Aorta (tissue), 5 donors: ENCODE measurements at regions not wholly inside any gene's neighbourhood (a gene's known extent, or its start where the extent isn't known, plus 50 kb on each side); places are given as distances from the start of the nearest gene placed in this dataset.

Source experiments
- ATAC-seq: fragments of 200-7000 bp; cut with Tn5 transposase; one replicate; pipeline ENCODE4 v1.9.1; 2022; ENCODE audit warnings: moderate library complexity; ENCODE audit not compliant: low FRiP score
- DNase-seq, 2 donors: peaks; one replicate each; pipeline ENCODE4 v3.0.0-alpha.2; 2020
- H3K27ac ChIP-seq, 2 donors: one replicate each; pipeline ENCODE4 v1.5.1; 2013; ENCODE audit warnings: low read length in 2 of 2, mild to moderate bottlenecking in 2 of 2, moderate library complexity in 2 of 2, control low read depth in 1 of 2, inconsistent platforms in 1 of 2, low read depth in 1 of 2
- H3K27me3 ChIP-seq, 2 donors: one replicate each; pipeline ENCODE4 v1.6.1; 2013; ENCODE audit warnings: control low read depth in 1 of 2, low read length in 1 of 2, mild to moderate bottlenecking in 1 of 2, moderate library complexity in 1 of 2; ENCODE audit not compliant: insufficient read depth in 2 of 2, control insufficient read depth in 1 of 2
- H3K36me3 ChIP-seq, 2 donors: one replicate each; pipeline ENCODE4 v1.6.1; 2013; ENCODE audit warnings: control low read depth in 1 of 2, low read length in 1 of 2, mild to moderate bottlenecking in 1 of 2; ENCODE audit not compliant: insufficient read depth in 2 of 2, control insufficient read depth in 1 of 2
- H3K4me1 ChIP-seq, 2 donors: one replicate each; pipeline ENCODE4 v1.6.1; 2013; ENCODE audit warnings: low read length in 2 of 2, control low read depth in 1 of 2, mild to moderate bottlenecking in 1 of 2, moderate library complexity in 1 of 2; ENCODE audit not compliant: insufficient read depth in 2 of 2, control insufficient read depth in 1 of 2
- H3K4me3 ChIP-seq, 2 donors: one replicate each; pipeline ENCODE4 v1.5.1; 2013; ENCODE audit warnings: low read length in 2 of 2, control low read depth in 1 of 2, mild to moderate bottlenecking in 1 of 2
- H3K9me3 ChIP-seq: one replicate; pipeline ENCODE4 v1.6.1; 2013; ENCODE audit warnings: mild to moderate bottlenecking, low read length; ENCODE audit not compliant: control insufficient read depth
- WGBS, 2 donors: extraction: QIAGEN DNeasy Blood & Tissue Kit; methylation state at CpG; one replicate each; pipeline ENCODE4 v1.1.7; 2013; 5-methylcytosine and 5-hydroxymethylcytosine counted together
- intact Hi-C, 2 donors: fragments of 100-400 bp; cut with DNase I; formaldehyde crosslinking; loops; one replicate each; pipeline versions ENCODE4 v1.14.2 to v1.15.0; 2022
- donor health status: healthy with polysubstance abuse.
- donor health status: Bipolar disorder and iron deficiency.
- donor health status: DM: no; HTN: no; CAD: no.
- donor health status: DM: no; HTN: no; CAD: no.
- donor health status: DM: yes; HTN: yes; CAD: no.

DNA sequence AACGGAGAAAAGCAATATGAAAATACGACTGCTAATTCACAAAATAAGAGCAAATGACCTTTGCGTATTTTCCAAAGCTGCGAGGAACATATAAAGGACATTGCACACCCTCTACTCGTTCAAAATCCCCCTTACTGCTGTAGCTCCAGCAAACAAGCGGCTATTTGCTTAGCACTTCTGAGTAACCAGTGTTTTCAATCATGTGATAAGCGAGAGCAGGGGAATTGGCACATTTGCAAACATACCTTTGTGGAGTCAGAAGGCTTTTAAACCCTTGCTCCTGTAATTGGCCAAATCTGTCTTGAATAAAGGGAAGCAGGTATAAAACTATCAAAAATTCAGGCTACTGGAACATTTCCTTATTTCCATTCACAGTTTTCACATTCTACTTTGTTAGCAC lies 610.2 kb downstream of the UBE2NL start:
- Histone ChIP-seq H3K27ac (no peak overlapping the region), H3K4me3 (no peak overlapping the region), H3K9me3 (no peaks in the 10 kb centered on the region), H3K4me1 (no peaks in the 10 kb centered on the region), H3K36me3 (no peaks in the 10 kb centered on the region), H3K27me3 (no peaks in the 10 kb centered on the region)
- WGBS, 2 donors: 70 to 81% methylated on average over 7 of the region's 7 CpGs
- ATAC-seq (no peak), DNase-seq (no peak)
- intact Hi-C loops: no loop called here

- Histone ChIP-seq H3K36me3 (no peaks in the 10 kb centered on the region), H3K27ac (no peak overlapping the region), H3K9me3 (no peaks in the 10 kb centered on the region), H3K4me1 (no peaks in the 10 kb centered on the region), H3K4me3 (no peak overlapping the region), H3K27me3 (no peaks in the 10 kb centered on the region)
- DNase-seq: no peak
- ATAC-seq: no peak
- intact Hi-C loops: no loop called here
- 67 to 87% methylated on average over 3 of the region's 3 CpGs for whole genome bisulfite sequencing, 2 donors
Measured at GRCh38 chrX:144531877-144532276, 648.0 kb downstream of the UBE2NL start.

DNA sequence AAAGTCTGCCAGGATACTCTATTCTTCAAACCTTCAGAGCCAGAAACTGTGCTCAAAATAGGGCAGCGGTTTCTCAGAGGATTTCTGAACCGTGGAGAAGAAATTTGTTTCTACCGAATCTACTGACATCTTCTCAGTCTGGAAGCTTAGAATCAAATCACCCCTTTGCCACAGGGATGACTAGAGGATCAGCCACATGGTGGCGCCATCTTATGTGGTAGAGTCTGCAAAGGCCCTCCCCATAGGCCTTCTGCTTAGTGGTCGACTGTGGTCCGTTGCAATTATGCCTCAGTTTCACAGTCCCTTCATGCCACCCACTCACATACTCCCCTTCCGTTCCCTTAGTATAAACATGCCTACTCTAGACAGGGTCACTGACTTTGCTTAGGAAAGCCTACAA lies 680.7 kb upstream of the SPANXN1 start:
- intact Hi-C loops: no loop called here
- WGBS, 2 donors: 42 to 53% methylated on average over 7 of the region's 7 CpGs
- Histone ChIP-seq H3K36me3 (no peaks in the 10 kb centered on the region), H3K4me3 (no peak overlapping the region), H3K4me1 (no peaks in the 10 kb centered on the region), H3K27me3 (no peaks in the 10 kb centered on the region), H3K27ac (no peak overlapping the region), H3K9me3 (no peaks in the 10 kb centered on the region)
- no peak for DNase-seq
- ATAC-seq: peak; percentile 29

- DNase-seq: no peak
- no peaks in the 10 kb centered on the region for H3K36me3 ChIP-seq
- WGBS, 2 donors: 23 to 47% methylated on average over 1 of the region's 1 CpG
- no peak overlapping the region for H3K4me3 ChIP-seq
- no peak overlapping the region for H3K27ac ChIP-seq
- ATAC-seq: no peak
- no peaks in the 10 kb centered on the region for H3K9me3 ChIP-seq
- intact Hi-C loops: no loop called here
- H3K4me1 ChIP-seq: no peaks in the 10 kb centered on the region
- H3K27me3 ChIP-seq: no peaks in the 10 kb centered on the region
Measured at GRCh38 chrX:144586756-144587155, 660.5 kb upstream of the SPANXN1 start.

DNA sequence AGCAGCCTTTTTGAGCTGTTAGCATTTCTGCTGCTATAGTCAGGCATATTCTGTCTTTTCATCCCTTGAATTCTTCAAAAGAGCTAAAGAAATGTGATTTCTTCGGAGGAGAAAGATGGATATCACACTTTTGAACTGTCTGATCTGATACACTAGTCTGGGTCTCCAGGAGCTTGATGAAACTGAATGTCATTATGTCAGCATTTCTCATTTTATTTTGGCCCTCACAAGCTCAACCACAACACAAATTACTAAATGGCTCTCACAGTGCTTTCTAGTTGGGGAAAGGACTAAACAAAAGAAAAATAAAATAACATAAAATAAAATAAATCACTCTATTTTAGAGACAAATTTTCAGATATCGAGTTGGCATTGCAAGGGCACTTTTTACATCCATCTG lies 655.3 kb upstream of the SPANXN1 start:
- WGBS, 2 donors: 12 to 16% methylated on average over 2 of the region's 2 CpGs

GRCh38 chrX:144601010-144601409 lies 646.3 kb upstream of the SPANXN1 start:
- no peak for ATAC-seq
- H3K9me3 ChIP-seq: no peaks in the 10 kb centered on the region
- H3K27ac ChIP-seq: no peak overlapping the region
- no peaks in the 10 kb centered on the region for H3K27me3 ChIP-seq
- intact Hi-C loops: no loop called here
- DNase-seq: no peak
- H3K36me3 ChIP-seq: no peaks in the 10 kb centered on the region
- 63 to 91% methylated on average over 2 of the region's 2 CpGs for WGBS, 2 donors
- H3K4me1 ChIP-seq: no peaks in the 10 kb centered on the region
- no peak overlapping the region for H3K4me3 ChIP-seq

More for the DNA sequence above, 655.3 kb upstream of the SPANXN1 start:
- H3K36me3 ChIP-seq: no peaks in the 10 kb centered on the region
- no peak overlapping the region for H3K27ac ChIP-seq
- H3K9me3 ChIP-seq: no peaks in the 10 kb centered on the region
- H3K27me3 ChIP-seq: no peaks in the 10 kb centered on the region
- H3K4me1 ChIP-seq: no peaks in the 10 kb centered on the region
- intact Hi-C loops: no loop called here
- ATAC-seq: no peak
- no peak for DNase-seq
- H3K4me3 ChIP-seq: no peak overlapping the region

DNA sequence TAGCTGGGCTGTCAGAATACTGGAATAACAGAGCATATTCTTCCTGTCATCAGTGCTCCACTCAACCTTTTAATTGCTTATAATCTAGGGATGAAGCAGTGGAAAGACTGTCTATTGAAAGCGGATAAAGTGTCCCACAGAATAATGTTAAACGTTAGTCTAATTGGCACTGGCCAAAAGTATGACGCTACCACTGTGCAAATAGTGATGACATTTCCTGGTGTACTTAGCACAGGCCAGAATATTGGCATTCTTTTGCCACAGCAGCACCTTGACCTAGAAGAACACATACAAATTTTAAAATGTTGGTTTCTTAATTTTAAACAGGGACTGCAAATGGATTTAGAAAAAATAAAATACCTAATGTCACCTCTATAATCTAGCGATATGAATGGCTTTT lies 635.2 kb upstream of the SPANXN1 start:
- Histone ChIP-seq H3K4me1 (no peaks in the 10 kb centered on the region), H3K27me3 (no peaks in the 10 kb centered on the region), H3K4me3 (no peak overlapping the region), H3K27ac (no peak overlapping the region), H3K36me3 (no peaks in the 10 kb centered on the region), H3K9me3 (no peaks in the 10 kb centered on the region)
- 67 to 71% methylated on average over 4 of the region's 4 CpGs for WGBS, 2 donors
- DNase-seq (no peak), ATAC-seq (no peak)
- intact Hi-C loops: no loop called here

DNA sequence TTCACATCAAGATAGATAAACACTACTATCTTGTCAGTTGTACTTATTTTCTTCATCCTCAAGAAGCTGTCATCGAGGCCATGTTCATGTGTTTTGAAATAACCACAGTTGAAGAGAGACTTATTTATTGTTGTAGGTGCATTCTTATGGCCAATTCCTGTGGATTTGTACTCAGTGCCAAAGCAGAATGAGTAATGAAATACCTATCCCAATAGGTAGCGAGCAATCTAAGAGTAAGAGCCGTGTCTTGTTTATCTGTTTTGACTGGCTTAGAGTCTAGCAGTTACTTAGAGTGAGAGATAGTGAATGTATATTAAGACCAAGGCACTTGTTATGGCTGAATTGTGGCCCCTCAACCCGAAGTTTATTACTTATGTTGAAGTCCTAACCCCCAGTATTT lies 631.0 kb upstream of the SPANXN1 start:
- H3K36me3 ChIP-seq: no peaks in the 10 kb centered on the region
- no peaks in the 10 kb centered on the region for H3K27me3 ChIP-seq
- no peaks in the 10 kb centered on the region for H3K4me1 ChIP-seq
- H3K9me3 ChIP-seq: no peaks in the 10 kb centered on the region
- no peak for ATAC-seq
- DNase-seq: no peak
- WGBS, 2 donors: 47 to 60% methylated on average over 4 of the region's 4 CpGs
- no peak overlapping the region for H3K4me3 ChIP-seq
- H3K27ac ChIP-seq: no peak overlapping the region
- intact Hi-C loops: no loop called here

DNA sequence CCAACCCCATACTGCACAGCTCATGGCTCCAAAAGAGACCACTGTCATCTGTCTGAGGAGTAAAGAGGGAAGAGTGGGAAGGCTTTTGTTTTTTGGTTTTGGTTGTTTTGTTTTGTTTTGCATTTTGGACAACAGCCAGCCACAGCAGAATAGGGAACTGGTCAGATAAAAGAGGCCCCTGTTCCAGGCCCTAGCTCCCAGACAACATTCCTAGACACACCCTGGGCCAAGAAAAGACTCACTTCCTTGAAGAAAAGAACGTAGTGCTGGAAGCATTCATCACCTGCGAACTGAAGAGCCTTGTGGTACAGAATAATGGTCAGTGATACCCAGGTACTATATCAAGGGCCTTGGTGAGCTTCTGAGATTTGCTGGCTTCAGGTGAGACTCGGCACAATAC lies 619.4 kb upstream of the SPANXN1 start:
- H3K4me1 ChIP-seq: no peaks in the 10 kb centered on the region
- no peaks in the 10 kb centered on the region for H3K9me3 ChIP-seq
- ATAC-seq: no peak

More for the DNA sequence above, 619.4 kb upstream of the SPANXN1 start:
- no peak for DNase-seq
- Histone ChIP-seq H3K27me3 (no peaks in the 10 kb centered on the region), H3K36me3 (no peaks in the 10 kb centered on the region), H3K27ac (no peak overlapping the region), H3K4me3 (no peak overlapping the region)
- intact Hi-C loops: no loop called here
- WGBS, 2 donors: 51 to 59% methylated on average over 3 of the region's 3 CpGs
